ENCODE measurements at regions not wholly inside any gene's neighbourhood (a gene's known extent, or its start where the extent isn't known, plus 50 kb on each side); places are given as distances from the start of the nearest gene placed in this dataset.

DNA sequence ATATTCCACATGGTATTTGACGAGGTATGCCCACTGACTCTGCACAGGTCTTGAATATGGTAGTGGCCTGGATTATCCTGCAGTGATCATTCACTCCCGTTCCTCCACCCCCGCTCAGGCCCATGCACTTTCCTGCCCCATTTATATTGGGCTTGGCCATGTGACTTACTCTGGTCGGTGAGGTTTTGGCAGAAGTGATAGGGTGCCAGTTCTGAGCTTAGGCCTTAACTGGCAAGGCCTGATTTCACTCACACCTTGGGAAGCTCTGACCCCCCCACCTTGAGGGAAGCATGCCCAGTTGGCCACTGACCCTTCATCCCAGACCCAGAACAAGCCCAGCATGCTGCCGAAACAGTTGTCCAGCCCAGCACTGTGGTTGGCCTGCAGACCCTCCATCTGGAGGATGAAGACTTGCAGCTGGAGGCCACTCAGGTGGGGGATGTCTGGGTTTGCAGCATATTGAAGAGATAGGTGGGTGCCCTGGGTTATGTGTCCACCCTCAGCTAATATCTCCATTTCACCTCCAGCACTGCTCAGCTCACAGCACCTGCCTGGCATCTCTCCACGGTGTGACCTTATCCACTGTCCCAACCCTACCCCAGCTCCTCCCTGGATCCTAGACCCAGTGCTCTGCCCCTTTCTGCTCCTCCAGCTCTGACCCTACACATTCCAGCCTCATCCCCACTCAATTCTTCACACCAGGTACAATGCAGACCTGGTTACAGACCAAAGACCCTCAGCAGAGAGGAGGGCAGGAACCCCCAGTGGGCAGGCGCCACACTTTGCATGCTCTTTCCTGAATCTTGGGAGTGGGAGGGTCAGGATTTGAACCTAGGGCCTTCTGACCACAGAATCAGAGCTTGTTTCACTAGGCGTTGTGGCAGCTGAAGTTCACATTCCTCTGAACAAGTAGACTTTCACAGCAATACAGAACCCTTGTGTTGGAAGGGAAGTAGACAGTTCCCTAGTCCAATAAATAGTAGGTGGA, 138.1 kb upstream of the CHST15 start:
- ChIA-PET CTCF (no interaction called here), POLR2A (ENCODE audit: unreplicated experiment) (no interaction called here)
- no peak overlapping the region for H3K27ac ChIP-seq (ENCODE audit: insufficient read depth, low read length)
- H3K23ac ChIP-seq (ENCODE audit: low read depth, low read length), result no peak overlapping the region
- no peak overlapping the region for H2BK15ac ChIP-seq (ENCODE audit: low read depth, low read length)
- no peaks in the 10 kb centered on the region for H3K4me1 ChIP-seq (ENCODE audit: control insufficient read depth, insufficient read depth, low read length)
- H3K9me1 ChIP-seq (ENCODE audit: insufficient read depth, low read length), result no peaks in the 10 kb centered on the region
- no peak overlapping the region for H3K4me2 ChIP-seq (ENCODE audit: low read depth, low read length)
- no peak overlapping the region for H4K8ac ChIP-seq (ENCODE audit: low read depth in 2 of 2, low read length in 2 of 2)
- no peak overlapping the region for H2BK5ac ChIP-seq (ENCODE audit: low read depth, low read length, poor library complexity, severe bottlenecking)
- no peak overlapping the region for H3K56ac ChIP-seq (ENCODE audit: extremely low read depth, insufficient read depth, low read length)
- WGBS, 2 experiments (ENCODE audit: extremely low coverage in 2 of 2, insufficient read length in 1 of 2), result no CpG with 5 or more reads among the region's 8 CpGs
- no TSS peak for BruUV-seq (replicated peaks)
- no peak overlapping the region for H2BK20ac ChIP-seq (ENCODE audit: low read depth, low read length)
- H3K36me3 ChIP-seq (ENCODE audit: control insufficient read depth, insufficient read depth, low read length), result no peaks in the 10 kb centered on the region
- no peak overlapping the region for H3K18ac ChIP-seq (ENCODE audit: low read depth, low read length)
- no peak overlapping the region for H4K91ac ChIP-seq (ENCODE audit: insufficient read depth, low read depth, low read length)
- H4K5ac ChIP-seq (ENCODE audit: low read depth, low read length), result no peak overlapping the region
- H2AFZ ChIP-seq (replicated peaks; ENCODE audit: low read length, poor library complexity), result no peak overlapping the region
- no peak overlapping the region for H3K4me3 ChIP-seq (ENCODE audit: insufficient read depth, low read depth, low read length)
- H2AK9ac ChIP-seq (replicated peaks; ENCODE audit: low read depth, low read length, poor library complexity), result peak overlapping the region; percentile 16
- ATAC-seq (ENCODE audit: low read depth), result no peak
- TF ChIP-seq CEBPB (IDR thresholded peaks at IDR 0.05; ENCODE audit: low read depth, low read length), result no peak
- TF ChIP-seq RFX5 (IDR thresholded peaks at IDR 0.05; ENCODE audit: low read depth, low read length), result no peak
- no peak for TF ChIP-seq MAZ (IDR thresholded peaks at IDR 0.05; ENCODE audit: borderline replicate concordance, low read depth, low read length)
- TF ChIP-seq RCOR1 (IDR thresholded peaks at IDR 0.05; ENCODE audit: insufficient replicate concordance, low read length), result no peak
- no peak for TF ChIP-seq FOS (IDR thresholded peaks at IDR 0.05; ENCODE audit: low read depth, low read length)
- TF ChIP-seq CHD1 (IDR thresholded peaks at IDR 0.05; ENCODE audit: low read depth, low read length), result no peak
- TF ChIP-seq, protein P1, sequence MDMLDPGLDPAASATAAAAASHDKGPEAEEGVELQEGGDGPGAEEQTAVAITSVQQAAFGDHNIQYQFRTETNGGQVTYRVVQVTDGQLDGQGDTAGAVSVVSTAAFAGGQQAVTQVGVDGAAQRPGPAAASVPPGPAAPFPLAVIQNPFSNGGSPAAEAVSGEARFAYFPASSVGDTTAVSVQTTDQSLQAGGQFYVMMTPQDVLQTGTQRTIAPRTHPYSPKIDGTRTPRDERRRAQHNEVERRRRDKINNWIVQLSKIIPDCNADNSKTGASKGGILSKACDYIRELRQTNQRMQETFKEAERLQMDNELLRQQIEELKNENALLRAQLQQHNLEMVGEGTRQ (IDR thresholded peaks at IDR 0.05; ENCODE audit: low read depth, low read length), result no peak
- TF ChIP-seq MAFK (IDR thresholded peaks at IDR 0.05; ENCODE audit: low read depth, low read length), result no peak
- no peak for TF ChIP-seq POLR2A (IDR thresholded peaks at IDR 0.05; ENCODE audit: low read depth, low read length)
- H3K14ac ChIP-seq (replicated peaks; ENCODE audit: low read depth, low read length), result no peak overlapping the region
- no peak overlapping the region for H3K9ac ChIP-seq (ENCODE audit: low read depth, low read length)
- in situ Hi-C loops (cut with MboI; ENCODE audit: low sequenced_read_pairs), result no loop called here
- peaks cover 26% of the 10 kb centered on the region for H3K9me3 ChIP-seq (ENCODE audit: control insufficient read depth, insufficient read depth, low read length)
- no peaks in the 10 kb centered on the region for H4K20me1 ChIP-seq (ENCODE audit: insufficient read depth, low read length)
- H3K4ac ChIP-seq (ENCODE audit: low read depth, low read length), result no peak overlapping the region
- H2AK5ac ChIP-seq (ENCODE audit: low read depth, low read length), result no peak overlapping the region
- intact Hi-C loops (cut with micrococcal nuclease), result no loop called here
- no peaks in the 10 kb centered on the region for H3K27me3 ChIP-seq (ENCODE audit: control insufficient read depth, insufficient read depth, low read length)
- no peaks in the 10 kb centered on the region for H3K79me1 ChIP-seq (ENCODE audit: low read depth in 1 of 2, low read length in 2 of 2)
- H2BK120ac ChIP-seq (ENCODE audit: low read depth, low read length), result no peak overlapping the region
- DNase-seq, result no peak
- dilution Hi-C loops (cut with HindIII; ENCODE audit: low sequenced_read_pairs, unreplicated experiment), result no loop called here
